CD1c-positive myeloid dendritic cell (primary cell): ENCODE measurements at regions not wholly inside any gene's neighbourhood (a gene's known extent, or its start where the extent isn't known, plus 50 kb on each side); places are given as distances from the start of the nearest gene placed in this dataset.
"Not testable (repeated sequence)": the region's sequence is repeated elsewhere in the genome, so short reads cannot be mapped to it uniquely, and the experiment has no call there.

Source experiments
- DNase-seq: peaks from one replicate; pipeline ENCODE4 v3.0.0-alpha.2; 2016; ENCODE audit errors: extremely low spot score

DNA sequence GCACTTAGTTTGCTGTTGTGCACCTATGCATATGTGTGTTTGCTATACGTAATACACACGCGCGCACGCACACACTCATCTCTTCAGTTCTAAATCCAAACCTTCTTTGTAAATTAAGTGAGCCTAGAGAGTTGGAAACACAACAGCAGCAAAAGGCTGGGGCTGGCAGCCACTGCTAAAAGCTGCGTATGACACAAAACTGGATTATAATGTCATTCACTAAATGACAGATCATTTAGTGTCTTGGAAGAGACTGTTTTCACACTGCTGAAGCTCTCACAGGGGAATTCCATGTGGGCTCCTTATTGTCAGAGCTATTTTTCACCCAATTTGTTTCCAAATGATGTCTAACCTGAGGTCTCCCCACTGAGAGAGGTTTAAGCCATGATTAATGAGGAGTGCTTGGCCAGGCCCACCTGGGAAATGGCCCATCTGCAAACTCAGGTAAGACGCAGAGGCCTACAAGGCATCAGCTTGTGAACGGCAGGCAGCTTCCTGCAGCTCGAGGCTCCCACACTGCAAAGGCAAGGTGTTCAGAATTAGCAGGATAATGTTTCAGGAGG is 94.2 kb downstream of the OLIG3 start:
- DNase-seq: no peak

- DNase-seq: no peak
Measured at GRCh38 chr6:137395316-137395715, 98.9 kb downstream of the OLIG3 start.

- DNase-seq: peak; percentile 25
Measured at GRCh38 chr6:137391061-137391814, 103.0 kb downstream of the OLIG3 start.

GRCh38 chr6:137390334-137390733 is 103.9 kb downstream of the OLIG3 start:
- no peak for DNase-seq

DNA sequence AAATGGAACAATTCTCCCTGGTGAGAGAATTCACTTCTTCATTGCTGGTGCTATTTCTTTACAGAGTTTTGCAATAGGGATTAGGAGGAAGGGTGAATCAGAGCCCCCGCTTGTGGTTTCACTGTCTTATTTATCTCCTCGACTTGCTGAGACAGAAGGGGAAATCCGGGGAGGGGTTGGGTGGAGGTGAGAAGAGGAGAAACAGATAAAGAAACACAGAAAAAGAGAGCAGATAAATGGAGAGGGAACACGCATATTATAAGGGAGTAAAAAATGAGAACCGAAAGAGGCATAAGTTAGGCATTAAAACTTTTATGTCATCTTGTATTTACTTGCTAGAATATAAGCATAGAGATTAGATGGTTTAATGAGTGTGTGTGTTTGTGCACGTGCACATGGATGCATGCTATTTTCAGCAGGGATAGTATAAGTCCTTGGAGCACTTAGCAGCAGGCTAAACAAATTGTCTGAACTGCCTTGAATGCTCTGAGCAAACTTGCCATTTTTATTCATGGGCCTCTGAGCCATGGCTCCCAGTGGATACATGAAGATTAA is 105.0 kb downstream of the OLIG3 start:
- DNase-seq: peak; percentile 83

GRCh38 chr6:137387096-137387764 is 107.0 kb downstream of the OLIG3 start:
- DNase-seq: peak; percentile 17

GRCh38 chr6:137383287-137383686 is 110.9 kb downstream of the OLIG3 start:
- not testable (repeated sequence) for DNase-seq

- no peak for DNase-seq
Measured at GRCh38 chr6:137378090-137378369, 116.2 kb downstream of the OLIG3 start.

GRCh38 chr6:137373296-137373695 is 120.9 kb downstream of the OLIG3 start:
- DNase-seq: no peak

GRCh38 chr6:137372532-137372931 is 121.7 kb downstream of the OLIG3 start:
- DNase-seq: no peak

- DNase-seq: no peak
Measured at GRCh38 chr6:137371634-137372016, 122.6 kb downstream of the OLIG3 start.

DNA sequence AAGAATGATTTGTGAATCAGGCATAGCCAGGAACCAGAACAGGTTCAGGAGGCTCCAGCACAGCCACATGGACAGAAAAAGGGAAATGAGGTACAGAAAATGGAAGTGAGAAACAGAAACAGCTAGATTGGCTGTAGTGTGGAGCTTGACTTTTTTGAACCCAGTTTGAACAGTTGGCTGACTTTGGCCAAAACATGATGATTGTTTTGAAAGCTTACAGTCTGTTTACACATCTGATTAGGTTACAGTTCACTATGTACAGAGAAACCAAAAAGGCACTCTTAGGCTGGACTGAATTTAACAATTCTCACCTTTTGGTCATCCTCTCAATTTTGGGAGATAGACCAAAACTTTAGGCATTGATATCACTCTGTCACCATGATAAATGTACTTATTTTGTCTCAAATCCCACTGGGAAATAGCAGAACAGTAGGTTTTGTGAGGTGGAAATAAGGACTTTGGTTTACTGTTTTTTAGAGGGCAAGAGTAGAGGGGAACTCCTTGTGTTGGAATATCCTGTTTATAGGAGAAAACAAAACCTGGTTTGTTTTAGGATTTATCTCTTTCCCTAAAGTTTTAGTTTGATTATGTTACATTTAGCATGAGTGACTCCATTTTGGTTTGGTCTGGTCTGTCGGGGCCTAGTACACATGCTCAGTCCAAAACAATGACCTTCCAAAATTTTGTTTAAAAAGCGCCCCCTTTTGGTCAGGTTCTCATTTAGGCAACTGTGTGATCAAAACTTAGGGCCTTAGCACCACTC is 123.1 kb downstream of the OLIG3 start:
- peak; percentile 66 for DNase-seq

DNA sequence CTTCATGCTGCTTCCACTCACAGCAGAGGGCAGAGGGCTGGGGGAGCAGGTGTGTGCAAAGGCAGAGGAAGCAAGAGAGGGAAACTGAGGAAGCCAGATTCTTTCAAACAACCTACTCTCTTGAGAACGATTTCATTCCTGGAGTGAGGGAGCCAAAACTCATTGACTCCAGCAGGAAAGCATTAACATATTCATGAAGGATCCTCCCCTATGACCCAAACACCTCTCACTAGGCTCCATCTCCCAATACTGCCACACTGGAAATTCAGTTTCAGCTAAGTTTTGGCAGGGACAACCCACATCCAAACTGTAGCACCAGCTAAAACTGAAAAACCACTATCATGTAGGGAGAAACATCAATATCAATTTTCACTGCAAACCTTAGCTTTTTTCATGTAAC is 125.1 kb downstream of the OLIG3 start:
- DNase-seq: no peak

- no peak for DNase-seq
Measured at GRCh38 chr6:137365707-137366437, 128.3 kb downstream of the OLIG3 start.

GRCh38 chr6:137363805-137364138 is 130.4 kb downstream of the OLIG3 start:
- DNase-seq: peak; percentile 11

- DNase-seq: no peak
Measured at GRCh38 chr6:137362878-137363804, 131.1 kb downstream of the OLIG3 start.

GRCh38 chr6:137361701-137362100 is 132.5 kb downstream of the OLIG3 start:
- DNase-seq: no peak

- no peak for DNase-seq
Measured at GRCh38 chr6:137358273-137358672, 135.9 kb downstream of the OLIG3 start.

DNA sequence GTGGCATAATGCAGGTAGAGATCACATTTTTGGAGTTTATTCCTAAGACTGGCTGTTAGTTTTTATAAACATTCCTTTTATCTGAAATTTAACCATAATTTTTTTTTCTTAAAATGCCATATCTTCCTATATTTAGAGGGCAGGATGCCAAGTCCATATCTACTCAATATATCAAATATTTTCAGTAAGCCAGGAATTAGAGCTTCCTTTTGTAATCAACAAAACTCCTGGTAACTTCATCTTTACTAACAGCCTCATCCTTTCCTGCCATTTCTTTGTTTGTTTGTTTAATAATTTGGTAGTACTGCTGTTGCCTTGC is 136.3 kb downstream of the OLIG3 start:
- DNase-seq: no peak

DNA sequence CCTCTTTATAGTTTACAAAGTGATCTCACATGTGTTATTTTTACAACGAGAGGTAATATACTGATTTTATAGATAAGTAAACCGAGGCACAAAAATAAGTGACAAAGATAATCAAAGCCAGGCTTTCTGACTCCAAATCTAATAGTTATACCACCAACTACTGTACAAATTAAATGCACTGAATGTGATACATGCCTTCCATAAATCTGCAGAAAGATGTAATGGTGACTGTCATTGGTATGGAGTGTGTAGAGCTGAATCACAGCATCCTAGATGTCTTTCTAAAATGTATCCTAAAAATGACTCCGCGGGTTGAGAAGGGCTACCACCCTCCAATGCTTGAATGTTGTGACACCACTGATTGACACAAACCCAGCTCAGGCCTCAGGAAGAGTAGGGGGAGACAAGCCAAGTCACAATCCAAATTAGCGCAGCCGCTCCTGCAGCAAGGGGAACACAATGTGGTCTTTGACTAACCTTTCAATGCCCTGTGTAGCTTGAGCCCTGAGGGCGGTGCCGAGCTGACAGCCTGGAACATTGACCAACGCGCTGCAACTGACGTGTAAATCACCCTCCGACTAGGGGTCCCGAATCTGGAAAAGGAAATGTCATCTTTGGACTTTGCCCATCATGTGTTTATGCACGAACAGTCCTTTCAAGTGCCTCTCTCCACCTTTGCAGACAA is 136.8 kb downstream of the OLIG3 start:
- DNase-seq: no peak
